K562 (cell line): ENCODE measurements at regions not wholly inside any gene's neighbourhood (a gene's known extent, or its start where the extent isn't known, plus 50 kb on each side); places are given as distances from the start of the nearest gene placed in this dataset.
"Not testable (repeated sequence)": the region's sequence is repeated elsewhere in the genome, so short reads cannot be mapped to it uniquely, and the experiment has no call there.

Source experiments
- ATAC-seq: fragments of 200-7000 bp; cut with Tn5 transposase; 3 replicates; pipeline ENCODE4 v1.9.1; 2020; ENCODE audit warnings: moderate library complexity
- BruUV-seq: library from RNA; stranded (reverse); fragments of 400-500 nt; replicated peaks from 2 replicates; lab custom pipeline; 2021; lab: Mats Ljungman, UMichigan
- CTCF ChIA-PET: fragments of 300-600 bp; formaldehyde crosslinking; extraction: SDS; loops from one replicate; lab custom pipeline; 2021; ENCODE audit warnings: low intra/inter-chr PET ratio; lab: Yijun Ruan, JAX
- POLR2A ChIA-PET: fragments of 300-600, 350-650 bp; sonication (Branson Sonifier 250); formaldehyde crosslinking; extraction: SDS; loops from one replicate; lab custom pipeline; 2021; ENCODE audit warnings: antibody characterized with exemption, inconsistent platforms; lab: Yijun Ruan, JAX
- DNase-seq, 4 experiments: peaks; one replicate each; pipeline versions ENCODE4 v3.0.0 to v3.0.0-alpha.2; 2011 to 2018; ENCODE audit warnings: low spot score in 3 of 4, mixed read lengths in 3 of 4; ENCODE audit errors: extremely low read depth in 1 of 4
- FAIRE-seq: peaks from 2 replicates; lab custom pipeline; 2011; peaks lifted over from hg19 to GRCh38; lab: Jason Lieb, UNC
- H2AFZ ChIP-seq: 2 replicates; pipeline ENCODE4 v1.6.0; 2011; ENCODE audit warnings: low read depth, low read length, control low read depth, inconsistent platforms
- H3K27ac ChIP-seq: fragments of 200-600 bp; 3 replicates; pipeline ENCODE4 v1.8.0; 2011; ENCODE audit warnings: low read depth, mild to moderate bottlenecking, control low read depth, inconsistent platforms, low read length, moderate library complexity, mixed read lengths; ENCODE audit errors: extremely low read depth
- H3K27me3 ChIP-seq, 2 experiments: fragments of 300-600 bp in 1 of 2; 2 replicates in 1 of 2; 3 replicates in 1 of 2; pipeline versions ENCODE4 v1.6.0 to v1.8.0; 2011; ENCODE audit warnings: inconsistent platforms in 2 of 2, low read length in 2 of 2, mild to moderate bottlenecking in 1 of 2, mixed read lengths in 1 of 2, moderate library complexity in 1 of 2; ENCODE audit not compliant: control insufficient read depth in 2 of 2, insufficient read depth in 2 of 2
- H3K36me3 ChIP-seq: fragments of 300-600 bp; 3 replicates; pipeline ENCODE4 v1.8.0; 2011; ENCODE audit warnings: mild to moderate bottlenecking, low read length, inconsistent platforms; ENCODE audit not compliant: control insufficient read depth, insufficient read depth
- H3K4me1 ChIP-seq, 2 experiments: fragments of 200-600 bp in 1 of 2; replicated peaks in 1 of 2; 2 replicates in 1 of 2; 3 replicates in 1 of 2; pipeline versions ENCODE4 v1.5.1 to v1.8.0; 2011; ENCODE audit warnings: inconsistent platforms in 2 of 2, low read length in 2 of 2, mild to moderate bottlenecking in 1 of 2, mixed read lengths in 1 of 2, moderate library complexity in 1 of 2; ENCODE audit not compliant: control insufficient read depth in 2 of 2, insufficient read depth in 2 of 2
- H3K4me2 ChIP-seq: 2 replicates; pipeline ENCODE4 v1.6.1; 2011; ENCODE audit warnings: low read length, control low read depth, inconsistent platforms, mixed read lengths; ENCODE audit not compliant: insufficient read depth
- H3K4me3 ChIP-seq: fragments of 200-600 bp; sonication (generic), shearing (Covaris generic); 2 replicates; pipeline ENCODE4 v1.5.1; 2016; ENCODE audit warnings: control low read depth, inconsistent platforms
- H3K79me2 ChIP-seq: fragments of 200-600 bp; 3 replicates; pipeline ENCODE4 v1.8.0; 2011; ENCODE audit warnings: low read length, inconsistent platforms; ENCODE audit not compliant: control insufficient read depth, insufficient read depth
- H3K9ac ChIP-seq, 2 experiments: 2 replicates each; pipeline versions ENCODE4 v1.6.0 to v1.6.1; 2011; ENCODE audit warnings: low read depth in 2 of 2, low read length in 2 of 2, control low read depth in 1 of 2, inconsistent platforms in 1 of 2, mild to moderate bottlenecking in 1 of 2, mixed read lengths in 1 of 2; ENCODE audit not compliant: insufficient read depth in 1 of 2
- H3K9me1 ChIP-seq: one replicate; pipeline ENCODE4 v1.6.0; 2011; ENCODE audit warnings: inconsistent platforms, mild to moderate bottlenecking, low read length, moderate library complexity; ENCODE audit not compliant: control insufficient read depth, insufficient read depth
- H3K9me3 ChIP-seq: replicated peaks from 2 replicates; pipeline ENCODE4 v1.5.1; 2011; ENCODE audit warnings: low read depth, low read length, inconsistent platforms; ENCODE audit not compliant: control insufficient read depth, insufficient read depth
- H4K20me1 ChIP-seq: replicated peaks from 2 replicates; pipeline ENCODE4 v1.6.1; 2011; ENCODE audit warnings: low read length, inconsistent platforms, mixed read lengths; ENCODE audit not compliant: control insufficient read depth, insufficient read depth
- C11orf30 ChIP-seq: fragments of 450-650 bp; IDR thresholded peaks from 2 replicates; pipeline ENCODE4 v1.6.1; 2016; ENCODE audit warnings: low read depth, mild to moderate bottlenecking
- DNMT1 ChIP-seq: fragments of 450-650 bp; IDR thresholded peaks from 2 replicates; pipeline ENCODE4 v1.6.1; 2016; ENCODE audit warnings: antibody characterized with exemption, mild to moderate bottlenecking
- GABPB2 ChIP-seq: fragments of 250-450 bp; sonication (Bioruptor Pico); conservative IDR thresholded peaks from 2 replicates; pipeline ENCODE4 v1.5.1; 2021; ENCODE audit warnings: mild to moderate bottlenecking
- MAFK ChIP-seq: IDR thresholded peaks from 2 replicates; pipeline ENCODE4 v1.6.1; 2011; ENCODE audit warnings: low read length, improper control_type of control experiment
- MTA3 ChIP-seq: fragments of 450-650 bp; formaldehyde crosslinking; IDR thresholded peaks from 2 replicates; pipeline ENCODE4 v1.6.1; 2017; ENCODE audit warnings: mild to moderate bottlenecking, borderline replicate concordance
- NFATC3 ChIP-seq: fragments of 450-650 bp; IDR thresholded peaks from 2 replicates; pipeline ENCODE4 v1.6.1; 2017; ENCODE audit warnings: mild to moderate bottlenecking
- SREBF1 ChIP-seq: fragments of 150-350 bp; IDR thresholded peaks from 2 replicates; pipeline ENCODE4 v1.6.1; 2014; ENCODE audit warnings: antibody characterized with exemption, low read depth, low read length, borderline replicate concordance
- TEAD1 ChIP-seq, 2 experiments: fragments of 450-650 bp in 1 of 2; sonication (generic) in 1 of 2; formaldehyde crosslinking; IDR thresholded peaks; 2 replicates each; pipeline versions ENCODE4 v1.4.0 to v1.8.0; 2020 to 2022; ENCODE audit warnings: mild to moderate bottlenecking in 2 of 2, missing genetic modification reagents in 1 of 2
- ZNF263 ChIP-seq: sonication (generic); formaldehyde crosslinking; IDR thresholded peaks from 2 replicates; pipeline ENCODE4 v1.8.0; 2022; ENCODE audit warnings: mild to moderate bottlenecking, missing genetic modification reagents, borderline replicate concordance
- ZNF316 ChIP-seq: fragments of 450-650 bp; IDR thresholded peaks from 2 replicates; pipeline ENCODE4 v1.6.1; 2016
- ZNF639 ChIP-seq, 2 experiments: fragments of 200-800 bp in 1 of 2; sonication (Bioruptor generic) in 1 of 2; sonication (generic) in 1 of 2; formaldehyde crosslinking in 1 of 2; IDR thresholded peaks in 1 of 2; conservative IDR thresholded peaks in 1 of 2; 2 replicates each; pipeline versions ENCODE4 v1.5.0 to v1.6.1; 2016 to 2020; ENCODE audit warnings: missing compliant biosample characterization in 1 of 2, missing genetic modification characterization in 1 of 2, missing genetic modification reagents in 1 of 2
- ZNF644 ChIP-seq: fragments of 200-800 bp; sonication (Bioruptor generic); IDR thresholded peaks from 2 replicates; pipeline ENCODE4 v1.6.1; 2016; ENCODE audit warnings: low read depth, missing genetic modification characterization, missing compliant biosample characterization
- whole genome bisulfite sequencing: fragments of 100-300 bp; shearing (Covaris generic); methylation state at CpG from one replicate; pipeline ENCODE4 v1.1.6; 2016; ENCODE audit warnings: low coverage, mixed read lengths; ENCODE audit not compliant: insufficient coverage; ENCODE audit errors: missing lambda C conversion rate; 5-methylcytosine and 5-hydroxymethylcytosine counted together
- in situ Hi-C: fragments of 300-500 bp; cut with MboI; formaldehyde crosslinking; loops from 4 replicates; pipeline ENCODE4 v1.15.0; 2018; ENCODE audit warnings: inconsistent platforms, mixed read lengths
- intact Hi-C: fragments of 100-400 bp; cut with micrococcal nuclease; formaldehyde crosslinking; loops from 2 replicates; pipeline ENCODE4 v1.14.2; 2022
- TF ChIP-seq, protein P1 (sequence below), 3 experiments: fragments of 200-800 bp in 1 of 3; sonication (Bioruptor generic) in 1 of 3; sonication (generic) in 1 of 3; formaldehyde crosslinking in 1 of 3; IDR thresholded peaks; 2 replicates each; pipeline versions ENCODE4 v1.6.1 to v1.8.0; 2016 to 2022; ENCODE audit warnings: mild to moderate bottlenecking in 2 of 3, missing compliant biosample characterization in 2 of 3, missing genetic modification characterization in 2 of 3, missing genetic modification reagents in 1 of 3

DNA sequence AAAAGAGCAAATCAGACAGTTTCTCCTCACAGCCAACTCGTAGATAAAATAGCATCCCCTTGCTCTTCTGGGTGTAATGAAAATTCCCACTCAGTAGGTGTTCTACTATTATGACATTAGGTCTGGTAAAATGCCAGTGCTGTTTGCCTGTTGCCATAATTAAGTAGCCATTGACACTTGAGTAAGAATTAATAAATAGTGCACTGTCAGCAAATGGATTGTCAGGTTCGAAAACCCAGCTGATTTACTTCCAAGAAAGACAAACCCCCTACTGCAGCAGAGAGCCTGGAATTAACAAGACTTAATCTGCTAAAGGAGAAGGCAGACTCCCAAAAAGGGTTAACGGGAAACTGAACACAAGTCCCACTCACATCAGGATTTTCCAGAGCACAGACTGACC is 182.0 kb downstream of the PRKX start:
- in situ Hi-C loops, POLR2A ChIA-PET, FAIRE-seq, H3K4me3 ChIP-seq, H3K4me1 ChIP-seq, intact Hi-C loops, H2AFZ ChIP-seq, H3K27me3 ChIP-seq, H3K36me3 ChIP-seq, BruUV-seq, H3K9me1 ChIP-seq, H3K27ac ChIP-seq, H4K20me1 ChIP-seq, DNase-seq, CTCF ChIA-PET, H3K79me2 ChIP-seq, H3K9ac ChIP-seq, H3K9me3 ChIP-seq, H3K4me2 ChIP-seq, ATAC-seq: not testable (repeated sequence)
- peak; percentile 40; the same call in 1 of the 2 replicates for TF ChIP-seq C11orf30
- peak; percentile 51 for TF ChIP-seq MAFK
- TF ChIP-seq ZNF316 = peak; percentile 41; the same call in 1 of the 2 replicates
- WGBS = 0% methylated on average over 3 of the region's 3 CpGs

DNA sequence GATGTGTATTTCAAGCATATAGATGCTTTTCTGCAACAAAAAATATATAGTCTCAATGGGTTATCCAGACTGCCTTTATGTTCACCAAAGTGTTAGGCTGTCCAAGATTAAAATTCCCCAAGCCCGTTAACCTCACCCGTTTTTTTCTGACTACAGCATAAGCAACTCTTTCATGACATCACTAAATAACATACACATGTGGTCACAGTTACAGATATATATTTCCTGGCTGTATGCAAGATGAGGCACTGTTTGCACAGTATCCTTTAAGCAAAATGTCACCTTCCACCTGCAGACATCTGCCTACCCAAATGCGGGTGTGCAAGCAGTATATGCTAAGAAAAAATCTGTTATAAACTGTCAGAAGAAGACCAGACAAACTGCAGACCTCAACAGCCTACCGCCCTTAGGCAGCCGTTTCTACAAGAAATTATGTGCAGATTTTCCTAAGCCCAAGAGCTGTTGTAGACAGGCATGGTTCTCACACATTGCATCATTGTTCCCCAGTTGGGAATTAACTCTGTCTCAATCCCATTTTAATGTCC is 183.1 kb upstream of the MXRA5 start:
- Histone ChIP-seq H3K4me2 (no peak overlapping the region), H3K4me3 (no peak overlapping the region), H3K9me1 (no peaks in the 10 kb centered on the region), H3K27me3 (no peaks in the 10 kb centered on the region), H3K79me2 (no peaks in the 10 kb centered on the region), H3K9me3 (no peaks in the 10 kb centered on the region), H3K4me1 (no peaks in the 10 kb centered on the region), H4K20me1 (no peaks in the 10 kb centered on the region), H3K9ac (no peak overlapping the region), H3K36me3 (no peaks in the 10 kb centered on the region), H3K27ac (no peak overlapping the region), H2AFZ (no peak overlapping the region)
- in situ Hi-C loops = no loop called here
- no peak for ATAC-seq
- FAIRE-seq = no peak
- intact Hi-C loops = no loop called here
- ChIA-PET POLR2A (no interaction called here), CTCF (interaction anchor here (0.5 kb wide), 1 partner anchor 380 kb away, joined by 3 read pairs; no protein-coding TSS in a partner anchor)
- 0% methylated on average over 5 of the region's 5 CpGs for WGBS
- BruUV-seq = no TSS peak
- DNase-seq = no peak
- no peak for TF ChIP-seq DNMT1
- no peak for TF ChIP-seq ZNF644 (tag)
- TF ChIP-seq MTA3 = no peak
- TF ChIP-seq NFATC3 = no peak
- TF ChIP-seq TEAD1 (CRISPR knock-in tag; IDR thresholded peaks at IDR 0.05) = no peak
- no peak for TF ChIP-seq ZNF263 (CRISPR knock-in tag)
- no peak for TF ChIP-seq SREBF1
- TF ChIP-seq, protein P1, sequence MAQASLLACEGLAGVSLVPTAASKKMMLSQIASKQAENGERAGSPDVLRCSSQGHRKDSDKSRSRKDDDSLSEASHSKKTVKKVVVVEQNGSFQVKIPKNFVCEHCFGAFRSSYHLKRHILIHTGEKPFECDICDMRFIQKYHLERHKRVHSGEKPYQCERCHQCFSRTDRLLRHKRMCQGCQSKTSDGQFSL (CRISPR knock-in tag; IDR thresholded peaks at IDR 0.05) = no peak
- TF ChIP-seq, protein P1 (tag; IDR thresholded peaks at IDR 0.05) = no peak
- TF ChIP-seq ZNF639 (CRISPR knock-in tag; conservative IDR thresholded peaks at IDR 0.05 in 1 of 2, IDR thresholded peaks at IDR 0.05 in 1 of 2) = no peak
- no peak for TF ChIP-seq GABPB2 (CRISPR knock-in tag)
